ENCODE measurements at regions not wholly inside any gene's neighbourhood (a gene's known extent, or its start where the extent isn't known, plus 50 kb on each side); places are given as distances from the start of the nearest gene placed in this dataset.

- no peak for TF ChIP-seq POLR2AphosphoS5 (IDR thresholded peaks at IDR 0.05; ENCODE audit: low read depth, low read length)
- no peak for TF ChIP-seq POLR2A (IDR thresholded peaks at IDR 0.05; ENCODE audit: low read depth, low read length)
These were observed 84.9 kb downstream of the RHOB start for GRCh38 chr2:20531633-20532262.

All from GM12892 (cell line).